Choroid plexus epithelial cell (primary cell): ENCODE measurements at regions not wholly inside any gene's neighbourhood (a gene's known extent, or its start where the extent isn't known, plus 50 kb on each side); places are given as distances from the start of the nearest gene placed in this dataset.

Source experiments
- DNase-seq: peaks from one replicate; pipeline ENCODE4 v3.0.0-alpha.2; 2010; ENCODE audit warnings: low read depth
- H3K4me3 ChIP-seq: 2 replicates; pipeline ENCODE4 v1.5.1; 2011; ENCODE audit warnings: low read depth, mild to moderate bottlenecking, control low read depth, low read length, moderate library complexity
- TF ChIP-seq, protein P1 (sequence below): conservative IDR thresholded peaks from 2 replicates; pipeline ENCODE4 v1.5.1; 2011; ENCODE audit warnings: low read depth, mild to moderate bottlenecking, control low read depth, inconsistent platforms, low read length, moderate library complexity

DNA sequence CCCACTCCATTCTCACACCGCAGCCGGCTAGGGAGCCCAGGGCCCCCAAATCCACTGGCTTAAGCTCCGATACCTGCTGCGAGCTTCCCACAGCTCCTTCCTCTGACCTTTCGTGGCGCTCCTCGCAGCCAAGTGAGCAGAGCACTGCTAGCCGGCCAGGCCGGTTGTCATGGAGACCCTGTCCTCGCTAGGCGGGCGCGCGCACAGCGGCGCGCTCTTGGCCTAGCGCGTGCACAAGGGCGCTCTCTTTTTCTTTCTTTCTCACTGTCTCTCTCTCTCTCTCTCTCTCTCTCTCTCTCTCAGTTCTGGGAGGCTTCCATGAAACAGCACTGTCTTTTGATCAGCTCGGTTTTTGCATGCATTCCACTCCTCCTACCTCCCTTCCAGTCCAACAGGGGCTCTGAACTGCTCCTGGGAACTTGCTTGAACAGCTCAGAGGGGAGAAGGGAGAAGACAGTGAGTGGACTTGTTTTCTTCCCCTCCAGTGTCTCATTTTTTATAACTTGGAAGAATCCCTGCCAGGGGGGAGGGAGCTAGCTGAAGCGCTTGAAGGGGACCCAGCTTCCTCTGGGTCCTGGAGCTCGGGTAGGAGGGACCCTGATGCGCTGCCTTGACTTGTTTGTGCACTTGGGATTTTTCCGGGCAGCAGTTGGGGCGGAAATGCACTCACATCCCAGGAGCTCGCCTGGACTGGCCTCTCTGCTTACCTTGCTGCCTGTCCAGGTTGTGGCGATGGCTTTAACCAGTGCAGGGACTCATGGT, 100.3 kb upstream of the AKIP1 start:
- peak; percentile 93 for DNase-seq
- TF ChIP-seq, protein P1, sequence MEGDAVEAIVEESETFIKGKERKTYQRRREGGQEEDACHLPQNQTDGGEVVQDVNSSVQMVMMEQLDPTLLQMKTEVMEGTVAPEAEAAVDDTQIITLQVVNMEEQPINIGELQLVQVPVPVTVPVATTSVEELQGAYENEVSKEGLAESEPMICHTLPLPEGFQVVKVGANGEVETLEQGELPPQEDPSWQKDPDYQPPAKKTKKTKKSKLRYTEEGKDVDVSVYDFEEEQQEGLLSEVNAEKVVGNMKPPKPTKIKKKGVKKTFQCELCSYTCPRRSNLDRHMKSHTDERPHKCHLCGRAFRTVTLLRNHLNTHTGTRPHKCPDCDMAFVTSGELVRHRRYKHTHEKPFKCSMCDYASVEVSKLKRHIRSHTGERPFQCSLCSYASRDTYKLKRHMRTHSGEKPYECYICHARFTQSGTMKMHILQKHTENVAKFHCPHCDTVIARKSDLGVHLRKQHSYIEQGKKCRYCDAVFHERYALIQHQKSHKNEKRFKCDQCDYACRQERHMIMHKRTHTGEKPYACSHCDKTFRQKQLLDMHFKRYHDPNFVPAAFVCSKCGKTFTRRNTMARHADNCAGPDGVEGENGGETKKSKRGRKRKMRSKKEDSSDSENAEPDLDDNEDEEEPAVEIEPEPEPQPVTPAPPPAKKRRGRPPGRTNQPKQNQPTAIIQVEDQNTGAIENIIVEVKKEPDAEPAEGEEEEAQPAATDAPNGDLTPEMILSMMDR: peak; percentile 3
- peak overlapping the region; percentile 68 for H3K4me3 ChIP-seq

DNA sequence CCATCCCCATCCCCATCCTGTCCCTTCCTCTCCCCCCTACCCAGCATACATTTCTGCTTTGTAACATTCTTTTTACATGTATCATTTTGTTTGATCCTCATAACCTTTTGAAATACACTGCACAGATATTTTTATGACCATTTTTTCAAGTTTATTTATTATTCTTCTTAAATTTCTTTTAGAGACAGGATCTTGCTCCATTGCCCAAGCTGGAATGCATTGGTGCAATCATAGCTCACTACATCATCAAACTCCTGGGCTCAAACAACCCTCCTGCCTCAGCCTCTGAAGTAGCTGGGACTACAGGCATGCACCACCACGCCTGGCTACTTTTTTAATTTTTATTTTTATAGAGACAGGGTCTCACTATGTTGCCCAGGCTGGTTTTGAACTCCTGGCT, 99.4 kb upstream of the AKIP1 start:
- DNase-seq: peak; percentile 52
- TF ChIP-seq, protein P1: no peak
- no peak overlapping the region for H3K4me3 ChIP-seq

DNA sequence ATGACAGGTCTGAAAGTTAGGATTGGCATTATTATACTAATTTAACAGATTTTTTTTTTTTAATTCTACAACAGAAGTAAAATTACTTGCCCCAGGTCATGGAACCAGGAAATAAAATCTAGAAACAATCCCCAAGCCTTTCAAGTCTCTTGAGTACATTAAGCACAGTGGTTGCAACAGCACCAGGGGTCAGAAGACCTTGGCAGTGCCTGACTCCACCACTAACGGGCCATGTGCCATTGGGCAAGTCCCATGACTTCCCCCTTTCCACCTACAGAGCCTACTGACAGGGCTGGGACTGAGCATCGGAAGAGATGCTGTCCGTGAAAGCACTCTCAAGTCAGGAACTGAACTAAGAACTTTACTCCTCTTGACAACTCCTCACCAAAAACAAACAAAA, 98.6 kb upstream of the AKIP1 start:
- TF ChIP-seq, protein P1: no peak
- H3K4me3 ChIP-seq: no peak overlapping the region
- DNase-seq: peak; percentile 61

DNA sequence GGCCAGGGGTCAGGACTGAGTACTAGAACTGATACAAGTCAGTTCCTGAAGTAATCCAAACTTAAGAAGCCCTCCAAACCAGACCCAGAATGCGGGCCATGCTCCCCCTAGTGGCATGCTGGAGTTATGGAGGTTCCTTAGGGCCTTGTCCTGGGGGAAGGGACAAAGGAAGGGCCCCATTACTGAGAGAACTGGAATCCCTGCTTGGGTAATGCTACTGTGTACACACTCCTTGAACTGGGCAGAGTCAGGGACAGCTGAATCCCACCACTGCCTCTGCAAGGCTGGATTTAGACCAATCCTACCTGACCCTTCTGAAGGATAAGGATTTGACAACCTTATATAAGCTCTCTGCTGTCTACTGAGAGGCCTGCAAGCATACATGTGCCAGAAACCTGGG, 97.3 kb upstream of the AKIP1 start:
- peak; percentile 94 for DNase-seq
- no peak overlapping the region for H3K4me3 ChIP-seq
- TF ChIP-seq, protein P1: peak; percentile 98

DNA sequence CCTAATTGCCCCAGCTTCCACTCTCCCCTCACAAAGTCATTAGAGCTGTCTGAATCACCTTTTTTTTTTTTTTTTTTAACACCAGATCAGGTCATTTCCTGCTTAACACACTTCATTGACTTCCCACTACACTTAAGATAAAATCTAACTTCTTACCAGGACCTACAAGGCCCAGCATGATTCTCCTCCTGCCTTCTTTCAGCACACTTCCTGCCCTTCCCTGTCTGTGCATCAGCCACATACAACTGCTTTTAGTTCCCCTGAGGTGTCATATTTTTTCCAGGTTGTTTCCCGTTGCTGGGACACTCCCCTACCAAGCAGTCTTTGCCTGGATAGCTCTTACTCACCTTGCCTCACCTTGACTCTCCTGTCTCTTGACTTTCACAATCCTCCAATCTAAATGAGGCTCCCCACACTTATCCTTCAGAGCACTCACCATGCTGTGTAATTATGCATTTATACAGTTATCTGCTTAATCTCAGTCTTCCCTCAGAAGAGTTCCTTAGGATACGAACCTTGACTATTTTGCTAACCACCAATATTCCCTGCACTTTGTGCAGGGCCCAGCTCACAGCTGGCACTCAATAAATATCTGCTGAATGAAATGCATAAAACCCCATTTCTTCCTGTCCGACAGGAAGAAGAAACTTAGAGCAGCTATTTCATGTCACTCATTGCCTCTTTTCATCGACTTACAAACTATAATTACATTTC, 96.6 kb upstream of the AKIP1 start:
- H3K4me3 ChIP-seq: no peak overlapping the region
- TF ChIP-seq, protein P1: no peak
- no peak for DNase-seq

DNA sequence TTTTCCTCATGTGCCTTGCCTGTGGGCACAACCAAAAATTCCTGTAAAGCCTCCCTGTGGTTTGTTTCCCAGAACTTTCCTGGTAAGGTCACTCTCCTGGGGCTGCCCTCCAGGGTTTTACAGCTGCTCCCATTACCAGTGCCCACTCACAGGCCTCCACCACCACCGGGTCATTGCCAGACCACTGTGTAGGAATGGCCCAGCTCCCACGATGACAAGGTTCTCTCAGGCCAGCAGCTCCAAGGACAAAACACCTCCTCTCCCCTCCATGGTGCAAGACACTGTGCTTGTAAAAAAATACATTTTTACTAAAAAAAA, 96.1 kb upstream of the AKIP1 start:
- no peak for DNase-seq
- TF ChIP-seq, protein P1: no peak
- no peak overlapping the region for H3K4me3 ChIP-seq

DNA sequence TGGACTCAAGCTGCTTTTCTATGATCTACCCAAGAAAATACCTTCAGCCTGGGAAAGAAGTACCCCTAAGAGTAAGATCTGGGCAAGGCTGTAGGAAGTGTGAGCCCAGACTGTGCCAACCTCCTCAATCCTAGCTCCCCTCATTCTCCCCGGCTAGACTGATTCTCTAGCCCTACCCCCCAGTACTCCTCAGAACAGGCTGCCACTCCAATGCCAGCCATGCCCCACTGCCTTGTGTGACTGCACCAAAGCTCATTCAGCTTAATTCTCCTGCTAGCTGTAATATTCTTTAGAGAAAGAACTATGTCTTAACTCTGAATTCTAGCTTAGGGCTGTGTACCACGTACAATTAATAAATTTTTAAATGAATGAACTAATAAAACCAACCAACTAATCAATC, 92.6 kb upstream of the AKIP1 start:
- no peak for DNase-seq
- H3K4me3 ChIP-seq: no peak overlapping the region
- TF ChIP-seq, protein P1: no peak
